ENCODE measurements at regions not wholly inside any gene's neighbourhood (a gene's known extent, or its start where the extent isn't known, plus 50 kb on each side); places are given as distances from the start of the nearest gene placed in this dataset.

DNA sequence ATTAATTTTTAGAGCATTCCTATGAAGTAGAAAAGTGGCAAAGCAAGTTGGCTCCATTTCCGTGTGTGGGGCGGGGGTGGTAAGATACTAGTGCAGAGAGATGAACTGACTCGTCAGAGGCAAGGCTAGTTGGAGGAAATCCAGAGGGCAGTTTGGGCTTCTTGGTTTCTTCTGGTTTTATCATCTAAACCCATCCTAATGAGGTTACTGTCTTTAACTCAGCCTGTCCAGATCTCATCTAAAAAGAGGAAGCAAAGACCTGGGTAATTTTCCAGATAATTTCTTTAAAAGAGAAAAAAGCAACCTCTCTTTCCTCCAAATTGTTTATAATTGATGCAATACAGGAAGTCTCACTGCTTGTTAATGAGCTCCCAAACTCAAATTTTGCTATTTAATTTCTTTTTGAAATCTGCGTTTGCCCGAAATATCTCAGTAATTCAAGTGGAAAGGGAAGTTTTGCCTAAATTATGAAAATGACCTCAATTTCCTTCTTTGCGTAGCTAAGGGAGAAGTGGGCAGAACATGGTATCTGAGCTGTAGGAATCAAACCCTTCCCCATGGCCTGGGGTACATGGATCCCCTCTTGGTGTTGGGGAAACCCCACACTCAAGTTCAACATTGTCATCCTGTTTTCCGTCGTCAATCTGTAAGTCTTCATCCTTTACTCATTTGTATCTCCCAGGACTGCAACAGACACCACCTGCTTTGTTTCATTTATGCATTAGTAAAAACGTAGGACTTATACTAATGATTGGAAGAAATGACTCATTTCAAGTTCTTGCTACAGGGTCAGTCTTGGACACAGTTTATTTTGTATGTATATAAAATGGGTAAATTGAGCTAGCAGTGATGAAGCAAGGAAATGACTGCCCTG lies 89.1 kb upstream of the KLF7 start:
- no peaks in the 10 kb centered on the region for H3K27me3 Mint-ChIP-seq (ENCODE audit: low read depth, unreplicated experiment)
- H3K36me3 ChIP-seq (ENCODE audit: insufficient read depth, low read length): no peaks in the 10 kb centered on the region
- H3K9me3 ChIP-seq (ENCODE audit: insufficient read depth, low read depth, low read length): no peaks in the 10 kb centered on the region
- DNase-seq (ENCODE audit: low read depth): peak; percentile 87
- no peaks in the 10 kb centered on the region for H3K27me3 ChIP-seq (ENCODE audit: insufficient read depth, low read length)
- H3K36me3 Mint-ChIP-seq (ENCODE audit: low read depth, unreplicated experiment): no peaks in the 10 kb centered on the region
- H3K27ac Mint-ChIP-seq (ENCODE audit: unreplicated experiment): peak overlapping the region; percentile 98
- peak; percentile 68 for FAIRE-seq
- TF ChIP-seq, protein P1, sequence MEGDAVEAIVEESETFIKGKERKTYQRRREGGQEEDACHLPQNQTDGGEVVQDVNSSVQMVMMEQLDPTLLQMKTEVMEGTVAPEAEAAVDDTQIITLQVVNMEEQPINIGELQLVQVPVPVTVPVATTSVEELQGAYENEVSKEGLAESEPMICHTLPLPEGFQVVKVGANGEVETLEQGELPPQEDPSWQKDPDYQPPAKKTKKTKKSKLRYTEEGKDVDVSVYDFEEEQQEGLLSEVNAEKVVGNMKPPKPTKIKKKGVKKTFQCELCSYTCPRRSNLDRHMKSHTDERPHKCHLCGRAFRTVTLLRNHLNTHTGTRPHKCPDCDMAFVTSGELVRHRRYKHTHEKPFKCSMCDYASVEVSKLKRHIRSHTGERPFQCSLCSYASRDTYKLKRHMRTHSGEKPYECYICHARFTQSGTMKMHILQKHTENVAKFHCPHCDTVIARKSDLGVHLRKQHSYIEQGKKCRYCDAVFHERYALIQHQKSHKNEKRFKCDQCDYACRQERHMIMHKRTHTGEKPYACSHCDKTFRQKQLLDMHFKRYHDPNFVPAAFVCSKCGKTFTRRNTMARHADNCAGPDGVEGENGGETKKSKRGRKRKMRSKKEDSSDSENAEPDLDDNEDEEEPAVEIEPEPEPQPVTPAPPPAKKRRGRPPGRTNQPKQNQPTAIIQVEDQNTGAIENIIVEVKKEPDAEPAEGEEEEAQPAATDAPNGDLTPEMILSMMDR (IDR thresholded peaks at IDR 0.05; ENCODE audit: insufficient read depth, low read depth, low read length): no peak
- TF ChIP-seq EZH2 (IDR thresholded peaks at IDR 0.05; ENCODE audit: insufficient read depth, low read length): no peak
- no peak overlapping the region for H2AFZ ChIP-seq (ENCODE audit: low read depth, low read length)
- no peaks in the 10 kb centered on the region for H4K20me1 ChIP-seq (ENCODE audit: insufficient read depth, low read length)
- H3K4me2 ChIP-seq (ENCODE audit: low read length): peak overlapping the region; percentile 75
- no peaks in the 10 kb centered on the region for H3K79me2 ChIP-seq (ENCODE audit: insufficient read depth, low read length)
- H3K9ac ChIP-seq (ENCODE audit: low read length): peak overlapping the region; percentile 76
- H3K4me1 ChIP-seq (ENCODE audit: insufficient read depth, low read length): peaks cover 85% of the 10 kb centered on the region
- peak overlapping the region; percentile 12 for H3K4me3 ChIP-seq (ENCODE audit: insufficient read depth, low read depth, low read length)
- H3K4me3 Mint-ChIP-seq (ENCODE audit: unreplicated experiment): peak overlapping the region; percentile 34
- H3K9me3 Mint-ChIP-seq (ENCODE audit: unreplicated experiment): no peaks in the 10 kb centered on the region
- H3K4me1 Mint-ChIP-seq (ENCODE audit: low read depth, unreplicated experiment): peaks cover 88% of the 10 kb centered on the region
- peak overlapping the region; percentile 96 for H3K27ac ChIP-seq (ENCODE audit: low read depth, low read length)

DNA sequence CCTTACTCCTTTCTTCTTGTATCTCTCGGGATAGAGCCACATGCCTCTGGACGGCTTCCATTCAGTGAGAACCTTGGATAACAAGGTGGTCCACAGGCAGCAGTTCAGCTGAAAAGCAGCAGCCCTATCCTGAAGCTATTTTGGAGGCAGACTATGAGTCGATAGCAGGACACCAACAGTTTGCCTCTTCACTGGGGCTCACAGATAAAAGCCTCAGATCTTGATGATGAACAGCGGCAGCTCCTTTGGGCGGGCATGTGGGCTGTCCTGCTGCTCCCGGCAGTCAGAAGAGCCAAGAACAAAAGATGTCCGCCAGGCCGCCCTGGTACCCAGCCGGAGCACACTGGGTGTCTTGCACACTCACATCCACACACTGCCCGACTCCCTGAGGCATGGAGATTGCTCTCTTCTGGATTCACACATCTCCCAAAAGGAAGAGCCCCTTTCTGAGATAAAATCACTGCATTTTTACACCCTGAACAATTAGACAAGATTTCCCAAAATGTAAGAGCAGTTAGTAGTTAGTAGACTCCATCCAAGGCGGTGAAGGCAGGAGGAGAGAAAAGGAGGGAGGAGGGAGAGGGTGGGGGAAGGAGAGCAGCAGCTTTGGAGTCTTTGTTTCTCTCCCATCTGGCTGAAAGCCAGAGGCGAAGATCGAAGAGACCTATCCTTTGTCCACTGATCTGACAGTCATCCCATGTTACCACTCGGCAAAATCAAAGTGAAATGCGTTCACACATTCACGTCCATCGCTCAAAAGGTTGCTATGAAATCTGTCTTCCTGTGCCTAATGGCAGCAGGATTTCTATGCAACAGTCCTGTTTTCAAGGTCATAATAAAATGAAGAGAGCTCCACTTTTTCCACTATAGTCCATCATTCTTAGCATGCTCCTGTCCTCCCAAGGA lies 90.1 kb upstream of the KLF7 start:
- Histone ChIP-seq H3K9me3 (ENCODE audit: insufficient read depth, low read depth, low read length) (no peaks in the 10 kb centered on the region), H3K4me1 (ENCODE audit: insufficient read depth, low read length) (peaks cover 94% of the 10 kb centered on the region), H2AFZ (ENCODE audit: low read depth, low read length) (peak overlapping the region; percentile 31), H3K9ac (ENCODE audit: low read length) (peak overlapping the region; percentile 76), H3K27ac (ENCODE audit: low read depth, low read length) (peak overlapping the region; percentile 96), H4K20me1 (ENCODE audit: insufficient read depth, low read length) (no peaks in the 10 kb centered on the region), H3K27me3 (ENCODE audit: insufficient read depth, low read length) (no peaks in the 10 kb centered on the region), H3K4me3 (ENCODE audit: insufficient read depth, low read depth, low read length) (no peak overlapping the region), H3K79me2 (ENCODE audit: insufficient read depth, low read length) (no peaks in the 10 kb centered on the region), H3K4me2 (ENCODE audit: low read length) (peak overlapping the region; percentile 75), H3K36me3 (ENCODE audit: insufficient read depth, low read length) (no peaks in the 10 kb centered on the region)
- Mint-ChIP-seq H3K9me3 (ENCODE audit: unreplicated experiment) (no peaks in the 10 kb centered on the region), H3K4me3 (ENCODE audit: unreplicated experiment) (no peak overlapping the region), H3K4me1 (ENCODE audit: low read depth, unreplicated experiment) (peaks cover 92% of the 10 kb centered on the region), H3K27ac (ENCODE audit: unreplicated experiment) (peak overlapping the region; percentile 98), H3K27me3 (ENCODE audit: low read depth, unreplicated experiment) (no peaks in the 10 kb centered on the region), H3K36me3 (ENCODE audit: low read depth, unreplicated experiment) (no peaks in the 10 kb centered on the region)
- TF ChIP-seq, protein P1 (IDR thresholded peaks at IDR 0.05; ENCODE audit: insufficient read depth, low read depth, low read length): no peak
- no peak for TF ChIP-seq EZH2 (IDR thresholded peaks at IDR 0.05; ENCODE audit: insufficient read depth, low read length)
- DNase-seq (ENCODE audit: low read depth) (peak; percentile 8), FAIRE-seq (no peak)
